8988T (cell line): ENCODE measurements at regions not wholly inside any gene's neighbourhood (a gene's known extent, or its start where the extent isn't known, plus 50 kb on each side); places are given as distances from the start of the nearest gene placed in this dataset.

ENCODE experiments used
- DNase-seq: peaks from one replicate; pipeline ENCODE4 v3.0.0; 2011

GRCh38 chr19:27580906-27581305 is 1632.0 kb downstream of the UQCRFS1 start:
- no peak for DNase-seq
